Uterus (tissue), 2 donors: ENCODE measurements at regions not wholly inside any gene's neighbourhood (a gene's known extent, or its start where the extent isn't known, plus 50 kb on each side); places are given as distances from the start of the nearest gene placed in this dataset.

Experiments used
- CTCF ChIP-seq, 4 experiments: fragments of 200-600 bp in 2 of 4; fragments of 450-650 bp in 2 of 4; sonication (generic) in 2 of 4; IDR thresholded peaks; one replicate each; pipeline ENCODE4 v1.5.1; 2016 to 2019; ENCODE audit warnings: antibody characterized with exemption in 4 of 4, mild to moderate bottlenecking in 2 of 4, moderate library complexity in 1 of 4
- POLR2A ChIP-seq, 2 donors: fragments of 450-650 bp; IDR thresholded peaks; one replicate each; pipeline ENCODE4 v1.6.1; 2016; ENCODE audit warnings: antibody characterized with exemption in 2 of 2, mild to moderate bottlenecking in 1 of 2, moderate library complexity in 1 of 2

- TF ChIP-seq POLR2A (IDR thresholded peaks at IDR 0.05) (no peak), CTCF (IDR thresholded peaks at IDR 0.05) (no peak)
These were observed 276.2 kb upstream of the SEMA3C start for GRCh38 chr7:81195033-81195432.
